ENCODE measurements at regions not wholly inside any gene's neighbourhood (a gene's known extent, or its start where the extent isn't known, plus 50 kb on each side); places are given as distances from the start of the nearest gene placed in this dataset.
"Not testable (repeated sequence)": the region's sequence is repeated elsewhere in the genome, so short reads cannot be mapped to it uniquely, and the experiment has no call there.

DNA sequence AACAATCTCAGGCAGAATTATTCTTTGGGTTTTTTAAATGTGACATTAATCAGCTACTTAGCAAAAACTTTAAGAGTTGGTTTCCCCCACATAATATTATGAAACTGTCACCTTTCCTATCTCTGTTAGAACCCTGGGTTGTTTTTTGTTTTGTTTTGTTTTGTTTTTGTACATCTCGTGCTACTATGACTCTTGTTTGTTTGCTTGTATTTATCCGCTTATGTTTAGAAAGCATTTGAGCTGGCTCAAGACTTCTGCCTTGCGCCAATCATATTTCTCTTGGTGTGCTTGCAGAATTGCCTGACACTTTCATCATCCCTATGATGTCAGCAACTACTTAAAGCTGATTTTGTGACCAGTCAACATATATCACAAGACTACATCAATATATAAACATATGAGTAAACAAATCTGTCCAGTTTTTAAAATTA, 116.9 kb downstream of the DCLK3 start:
- Histone ChIP-seq H2AFZ (ENCODE audit: low read length) (no peak overlapping the region), H3K27ac (ENCODE audit: low read length) (no peak overlapping the region)

GRCh38 chr3:36643192-36643591, 121.2 kb downstream of the DCLK3 start:
- Histone ChIP-seq H2AFZ (ENCODE audit: low read length) (no peak overlapping the region), H4K20me1 (ENCODE audit: insufficient read depth, low read length) (no peaks in the 10 kb centered on the region), H3K9ac (ENCODE audit: low read length) (no peak overlapping the region), H3K4me3 (ENCODE audit: low read length) (no peak overlapping the region), H3F3A (ENCODE audit: insufficient read depth, low read length) (no peaks in the 10 kb centered on the region), H3K79me2 (ENCODE audit: low read length) (no peaks in the 10 kb centered on the region), H3K36me3 (replicated peaks; ENCODE audit: insufficient read depth, low read length) (no peaks in the 10 kb centered on the region), H3K4me1 (ENCODE audit: low read length) (no peaks in the 10 kb centered on the region), H3K9me3 (replicated peaks; ENCODE audit: insufficient read depth, low read length) (no peaks in the 10 kb centered on the region), H3K27ac (ENCODE audit: low read length) (no peak overlapping the region), H3K9me2 (replicated peaks; ENCODE audit: insufficient read depth, low read length) (no peaks in the 10 kb centered on the region), H3K4me2 (ENCODE audit: low read depth, low read length) (no peak overlapping the region), H3K27me3 (replicated peaks; ENCODE audit: insufficient read depth, low read length) (no peaks in the 10 kb centered on the region)
- TF ChIP-seq EZH2phosphoT487 (IDR thresholded peaks at IDR 0.05; ENCODE audit: low read length) (no peak), EZH2 (optimal IDR thresholded peaks at IDR 0.05; ENCODE audit: low read depth, low read length) (no peak)
- TF ChIP-seq, protein P1, sequence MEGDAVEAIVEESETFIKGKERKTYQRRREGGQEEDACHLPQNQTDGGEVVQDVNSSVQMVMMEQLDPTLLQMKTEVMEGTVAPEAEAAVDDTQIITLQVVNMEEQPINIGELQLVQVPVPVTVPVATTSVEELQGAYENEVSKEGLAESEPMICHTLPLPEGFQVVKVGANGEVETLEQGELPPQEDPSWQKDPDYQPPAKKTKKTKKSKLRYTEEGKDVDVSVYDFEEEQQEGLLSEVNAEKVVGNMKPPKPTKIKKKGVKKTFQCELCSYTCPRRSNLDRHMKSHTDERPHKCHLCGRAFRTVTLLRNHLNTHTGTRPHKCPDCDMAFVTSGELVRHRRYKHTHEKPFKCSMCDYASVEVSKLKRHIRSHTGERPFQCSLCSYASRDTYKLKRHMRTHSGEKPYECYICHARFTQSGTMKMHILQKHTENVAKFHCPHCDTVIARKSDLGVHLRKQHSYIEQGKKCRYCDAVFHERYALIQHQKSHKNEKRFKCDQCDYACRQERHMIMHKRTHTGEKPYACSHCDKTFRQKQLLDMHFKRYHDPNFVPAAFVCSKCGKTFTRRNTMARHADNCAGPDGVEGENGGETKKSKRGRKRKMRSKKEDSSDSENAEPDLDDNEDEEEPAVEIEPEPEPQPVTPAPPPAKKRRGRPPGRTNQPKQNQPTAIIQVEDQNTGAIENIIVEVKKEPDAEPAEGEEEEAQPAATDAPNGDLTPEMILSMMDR (IDR thresholded peaks at IDR 0.05; ENCODE audit: low read length), result no peak
- DNase-seq, result no peak

More for the DNA sequence above, 116.9 kb downstream of the DCLK3 start:
- Histone ChIP-seq H3K9me3 (replicated peaks; ENCODE audit: insufficient read depth, low read length) (no peaks in the 10 kb centered on the region), H3F3A (ENCODE audit: insufficient read depth, low read length) (no peaks in the 10 kb centered on the region), H3K4me3 (ENCODE audit: low read length) (no peak overlapping the region), H3K36me3 (replicated peaks; ENCODE audit: insufficient read depth, low read length) (no peaks in the 10 kb centered on the region), H3K9me2 (replicated peaks; ENCODE audit: insufficient read depth, low read length) (no peaks in the 10 kb centered on the region), H3K27me3 (replicated peaks; ENCODE audit: insufficient read depth, low read length) (no peaks in the 10 kb centered on the region), H3K79me2 (ENCODE audit: low read length) (no peaks in the 10 kb centered on the region), H3K9ac (ENCODE audit: low read length) (no peak overlapping the region), H4K20me1 (ENCODE audit: insufficient read depth, low read length) (no peaks in the 10 kb centered on the region), H3K4me1 (ENCODE audit: low read length) (no peaks in the 10 kb centered on the region), H3K4me2 (ENCODE audit: low read depth, low read length) (no peak overlapping the region)
- no peak for DNase-seq
- no peak for TF ChIP-seq EZH2phosphoT487 (IDR thresholded peaks at IDR 0.05; ENCODE audit: low read length)
- TF ChIP-seq, protein P1 (IDR thresholded peaks at IDR 0.05; ENCODE audit: low read length), result no peak
- TF ChIP-seq EZH2 (optimal IDR thresholded peaks at IDR 0.05; ENCODE audit: low read depth, low read length), result no peak

DNA sequence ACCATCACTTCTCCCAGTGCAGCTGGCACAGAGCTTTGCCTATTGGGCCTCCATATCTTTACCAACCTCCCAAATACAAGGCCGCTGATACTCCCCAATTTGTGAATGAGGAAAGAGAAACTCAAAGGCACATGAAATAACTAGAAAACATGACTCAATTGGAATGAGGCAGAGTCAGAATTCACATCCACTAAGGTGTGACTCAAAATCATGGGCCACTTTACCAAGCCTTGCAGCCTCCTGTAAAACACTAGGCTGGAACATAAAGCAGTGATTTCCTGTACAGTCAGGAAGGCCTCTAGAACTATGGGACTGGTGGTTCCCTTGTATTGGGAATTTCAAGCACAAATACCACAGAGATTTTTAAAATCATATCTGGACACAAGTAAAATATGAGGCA, 128.6 kb downstream of the DCLK3 start:
- no peaks in the 10 kb centered on the region for H3K79me2 ChIP-seq (ENCODE audit: low read length)
- no peaks in the 10 kb centered on the region for H3K9me3 ChIP-seq (replicated peaks; ENCODE audit: insufficient read depth, low read length)
- H3K27me3 ChIP-seq (replicated peaks; ENCODE audit: insufficient read depth, low read length), result no peaks in the 10 kb centered on the region
- no peak for DNase-seq
- H3K4me3 ChIP-seq (ENCODE audit: low read length), result no peak overlapping the region
- no peak overlapping the region for H2AFZ ChIP-seq (ENCODE audit: low read length)
- H3K4me1 ChIP-seq (ENCODE audit: low read length), result no peaks in the 10 kb centered on the region
- no peaks in the 10 kb centered on the region for H3F3A ChIP-seq (ENCODE audit: insufficient read depth, low read length)
- TF ChIP-seq EZH2phosphoT487 (IDR thresholded peaks at IDR 0.05; ENCODE audit: low read length) (no peak), EZH2 (optimal IDR thresholded peaks at IDR 0.05; ENCODE audit: low read depth, low read length) (no peak)
- TF ChIP-seq, protein P1 (IDR thresholded peaks at IDR 0.05; ENCODE audit: low read length), result no peak
- no peaks in the 10 kb centered on the region for H3K36me3 ChIP-seq (replicated peaks; ENCODE audit: insufficient read depth, low read length)
- no peak overlapping the region for H3K27ac ChIP-seq (ENCODE audit: low read length)
- no peaks in the 10 kb centered on the region for H3K9me2 ChIP-seq (replicated peaks; ENCODE audit: insufficient read depth, low read length)
- H3K9ac ChIP-seq (ENCODE audit: low read length), result no peak overlapping the region
- H3K4me2 ChIP-seq (ENCODE audit: low read depth, low read length), result no peak overlapping the region
- H4K20me1 ChIP-seq (ENCODE audit: insufficient read depth, low read length), result no peaks in the 10 kb centered on the region

- not testable (repeated sequence) for H3K4me2 ChIP-seq (ENCODE audit: low read depth, low read length); H3K9ac ChIP-seq (ENCODE audit: low read length); H3K36me3 ChIP-seq (replicated peaks; ENCODE audit: insufficient read depth, low read length); H3F3A ChIP-seq (ENCODE audit: insufficient read depth, low read length); DNase-seq; H3K9me2 ChIP-seq (replicated peaks; ENCODE audit: insufficient read depth, low read length); H3K9me3 ChIP-seq (replicated peaks; ENCODE audit: insufficient read depth, low read length); H2AFZ ChIP-seq (ENCODE audit: low read length); H3K79me2 ChIP-seq (ENCODE audit: low read length); H3K27ac ChIP-seq (ENCODE audit: low read length); H4K20me1 ChIP-seq (ENCODE audit: insufficient read depth, low read length); H3K27me3 ChIP-seq (replicated peaks; ENCODE audit: insufficient read depth, low read length); H3K4me3 ChIP-seq (ENCODE audit: low read length); H3K4me1 ChIP-seq (ENCODE audit: low read length)
Measured at GRCh38 chr3:36633897-36634296, 130.5 kb downstream of the DCLK3 start.

All from MM.1S (cell line).